Activated naive CD8-positive, alpha-beta T cell (primary cell): ENCODE measurements at regions not wholly inside any gene's neighbourhood (a gene's known extent, or its start where the extent isn't known, plus 50 kb on each side); places are given as distances from the start of the nearest gene placed in this dataset.

Experiments used
- H3K27ac Mint-ChIP-seq: one replicate; pipeline ENCODE4 v1.8.0; 2021; ENCODE audit warnings: mixed read lengths
- H3K27me3 Mint-ChIP-seq: one replicate; pipeline ENCODE4 v1.8.0; 2021; ENCODE audit warnings: mixed read lengths
- H3K36me3 Mint-ChIP-seq: one replicate; pipeline ENCODE4 v1.8.0; 2021; ENCODE audit warnings: mixed read lengths
- H3K4me1 Mint-ChIP-seq: one replicate; pipeline ENCODE4 v1.8.0; 2021; ENCODE audit warnings: low read depth, mixed read lengths
- H3K4me3 Mint-ChIP-seq: one replicate; pipeline ENCODE4 v1.8.0; 2021; ENCODE audit warnings: mild to moderate bottlenecking, mixed read lengths
- H3K9me3 Mint-ChIP-seq: one replicate; pipeline ENCODE4 v1.8.0; 2021; ENCODE audit warnings: low read depth, mixed read lengths

DNA sequence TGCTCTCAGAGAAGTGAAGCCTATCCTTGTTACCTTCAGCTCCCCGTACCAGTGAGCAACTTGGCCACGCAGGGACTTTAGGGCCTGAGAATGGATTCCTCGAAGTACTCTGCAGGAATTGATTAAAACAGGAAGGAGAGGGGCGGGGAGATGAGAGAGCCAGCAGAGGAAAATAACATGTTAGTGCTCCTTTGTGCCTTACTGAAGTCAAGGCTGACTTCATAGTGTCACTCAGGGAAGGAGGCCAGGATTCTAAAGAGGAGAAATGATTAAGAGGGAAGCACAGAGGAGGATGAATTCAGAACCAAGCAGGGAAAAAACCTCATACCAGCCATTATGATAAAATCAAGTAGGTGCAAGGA, 195.6 kb upstream of the RHOBTB1 start:
- no peak overlapping the region for H3K4me3 Mint-ChIP-seq
- H3K9me3 Mint-ChIP-seq: no peaks in the 10 kb centered on the region
- H3K27me3 Mint-ChIP-seq: peaks cover 5% of the 10 kb centered on the region
- H3K36me3 Mint-ChIP-seq: no peaks in the 10 kb centered on the region
- no peaks in the 10 kb centered on the region for H3K4me1 Mint-ChIP-seq
- H3K27ac Mint-ChIP-seq: no peak overlapping the region

DNA sequence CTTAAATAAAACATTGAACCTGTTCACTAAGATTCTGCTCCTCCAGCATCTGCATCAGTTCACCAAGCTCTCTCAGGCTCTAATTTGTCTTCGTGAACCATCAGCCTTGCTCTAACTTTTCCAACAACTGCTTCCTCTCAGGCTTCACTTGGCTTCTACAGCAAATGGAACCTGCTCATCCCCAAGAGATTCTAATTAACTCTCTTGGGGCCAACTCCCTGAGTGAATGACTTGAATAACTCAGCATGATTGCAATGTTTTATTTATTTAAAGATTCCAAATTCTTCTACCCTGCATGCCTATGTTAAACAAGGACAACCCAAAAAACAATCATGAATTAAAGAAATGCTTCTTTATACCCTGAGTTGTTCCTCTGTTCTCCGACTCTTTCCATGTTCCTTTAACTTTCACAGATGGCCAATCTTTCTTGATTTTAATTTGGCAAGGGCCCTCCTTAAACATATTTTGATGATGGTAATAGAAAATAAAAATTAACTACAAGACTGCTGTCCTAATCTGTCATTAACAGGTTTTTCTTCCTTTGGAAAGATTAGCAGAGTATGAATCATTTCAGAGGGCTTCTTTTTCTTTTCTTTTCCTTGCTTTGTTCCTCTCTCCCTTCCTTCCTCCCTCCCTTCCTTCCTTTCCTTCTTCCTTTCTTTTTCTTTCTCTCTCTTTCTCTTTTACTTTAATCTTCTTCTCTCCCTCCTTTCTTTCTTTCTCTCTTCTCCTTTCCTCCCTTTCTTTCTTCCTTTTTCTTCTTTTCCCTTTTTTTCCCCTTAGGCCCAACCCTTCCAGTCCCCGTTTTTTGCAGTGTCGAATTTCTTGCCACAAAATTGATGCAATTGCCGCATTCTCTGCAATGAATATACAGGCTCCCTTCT, 195.0 kb upstream of the RHOBTB1 start:
- H3K27me3 Mint-ChIP-seq: peaks cover 5% of the 10 kb centered on the region
- no peaks in the 10 kb centered on the region for H3K36me3 Mint-ChIP-seq
- H3K27ac Mint-ChIP-seq: no peak overlapping the region
- H3K9me3 Mint-ChIP-seq: no peaks in the 10 kb centered on the region
- H3K4me1 Mint-ChIP-seq: no peaks in the 10 kb centered on the region
- no peak overlapping the region for H3K4me3 Mint-ChIP-seq

DNA sequence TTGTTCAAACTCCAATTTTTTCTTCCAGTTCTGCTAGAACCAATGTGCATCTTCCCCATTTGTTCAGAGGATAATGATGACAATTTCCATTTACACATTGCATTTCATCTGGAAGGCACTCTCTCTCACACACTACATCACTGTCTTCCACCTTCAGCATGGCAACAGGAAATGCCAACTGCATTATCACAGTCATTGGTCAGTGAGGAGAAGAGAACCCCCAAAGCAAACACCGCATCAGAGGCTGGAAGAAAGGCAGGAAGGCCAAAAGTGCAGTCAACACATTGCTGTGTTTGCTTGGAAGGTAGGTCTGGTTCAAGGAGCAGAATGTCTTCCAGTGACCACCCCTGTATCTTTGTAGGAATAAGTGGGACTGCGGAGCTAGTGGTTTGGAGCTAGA, 192.2 kb upstream of the RHOBTB1 start:
- Mint-ChIP-seq H3K27ac (no peak overlapping the region), H3K4me1 (no peaks in the 10 kb centered on the region), H3K36me3 (no peaks in the 10 kb centered on the region), H3K9me3 (no peaks in the 10 kb centered on the region), H3K27me3 (peaks cover 4% of the 10 kb centered on the region), H3K4me3 (no peak overlapping the region)

DNA sequence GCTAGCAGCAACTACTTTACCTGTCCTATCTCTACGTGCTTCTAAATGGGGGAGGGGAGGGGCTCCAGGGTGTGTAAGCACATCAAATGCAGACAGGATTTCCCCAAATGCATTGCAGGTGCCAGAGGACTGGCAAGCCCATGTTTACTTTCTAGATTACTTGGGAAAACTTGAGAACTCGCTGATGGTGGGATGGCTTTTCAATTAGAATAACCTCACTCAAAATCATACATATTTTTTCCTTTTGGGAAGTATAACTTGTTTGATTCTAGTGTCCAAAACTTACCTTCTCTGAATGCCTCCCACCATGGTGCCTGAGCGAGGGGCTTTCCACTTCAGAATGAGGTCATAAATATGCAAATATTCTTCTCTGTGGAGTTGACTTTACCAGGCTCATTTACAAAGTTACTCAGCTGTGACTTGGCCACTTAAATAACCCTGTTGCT, 191.3 kb upstream of the RHOBTB1 start:
- H3K9me3 Mint-ChIP-seq: no peaks in the 10 kb centered on the region
- no peaks in the 10 kb centered on the region for H3K4me1 Mint-ChIP-seq
- H3K36me3 Mint-ChIP-seq: no peaks in the 10 kb centered on the region
- H3K27ac Mint-ChIP-seq: no peak overlapping the region
- no peaks in the 10 kb centered on the region for H3K27me3 Mint-ChIP-seq
- no peak overlapping the region for H3K4me3 Mint-ChIP-seq

DNA sequence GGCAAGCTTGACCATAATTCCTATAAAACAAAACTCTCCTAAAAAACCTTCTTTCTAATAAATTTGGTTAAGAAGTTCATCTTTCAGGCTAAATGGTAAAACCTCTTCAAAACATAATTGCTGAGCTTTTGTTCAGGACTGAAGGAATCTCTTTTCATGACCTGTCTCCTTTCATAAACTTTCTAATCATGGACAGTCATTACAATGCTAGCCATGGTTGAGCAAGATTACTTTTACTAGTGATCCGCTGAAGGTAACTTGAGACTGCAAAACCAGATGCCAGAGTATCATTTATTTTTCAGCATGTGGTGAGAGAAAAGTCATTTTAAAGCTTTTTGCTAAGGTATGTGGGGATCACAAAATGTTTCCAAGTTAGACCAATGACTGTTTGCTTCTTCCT, 186.4 kb upstream of the RHOBTB1 start:
- H3K36me3 Mint-ChIP-seq: no peaks in the 10 kb centered on the region
- no peaks in the 10 kb centered on the region for H3K27me3 Mint-ChIP-seq
- H3K4me3 Mint-ChIP-seq: no peak overlapping the region
- H3K27ac Mint-ChIP-seq: no peak overlapping the region
- H3K4me1 Mint-ChIP-seq: no peaks in the 10 kb centered on the region
- no peaks in the 10 kb centered on the region for H3K9me3 Mint-ChIP-seq

DNA sequence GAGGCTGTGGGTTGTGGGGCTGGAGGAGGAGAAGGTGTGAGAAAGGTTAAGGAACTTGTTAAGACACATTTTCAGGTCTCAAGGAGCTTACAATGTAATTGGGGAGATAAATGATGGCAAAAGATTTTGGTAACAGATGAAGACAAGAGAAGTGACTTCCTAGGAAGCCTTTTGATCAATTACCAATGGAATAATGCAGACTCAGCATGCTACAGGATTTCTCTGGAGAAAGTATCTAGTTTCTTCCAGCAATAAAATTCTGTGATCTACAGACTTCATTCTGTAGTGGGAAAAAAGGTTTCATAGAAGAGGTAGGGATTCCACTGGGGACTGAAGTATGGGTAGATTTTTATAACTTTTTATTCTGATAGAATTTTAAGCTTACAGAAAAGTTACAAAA, 184.2 kb upstream of the RHOBTB1 start:
- Mint-ChIP-seq H3K27me3 (no peaks in the 10 kb centered on the region), H3K4me3 (no peak overlapping the region), H3K9me3 (no peaks in the 10 kb centered on the region), H3K27ac (no peak overlapping the region), H3K4me1 (no peaks in the 10 kb centered on the region), H3K36me3 (no peaks in the 10 kb centered on the region)

- Mint-ChIP-seq H3K4me3 (no peak overlapping the region), H3K4me1 (no peaks in the 10 kb centered on the region), H3K27me3 (no peaks in the 10 kb centered on the region), H3K9me3 (no peaks in the 10 kb centered on the region), H3K36me3 (no peaks in the 10 kb centered on the region), H3K27ac (no peak overlapping the region)
Observed at GRCh38 chr10:61125560-61126170, 181.7 kb upstream of the RHOBTB1 start.

- H3K9me3 Mint-ChIP-seq: no peaks in the 10 kb centered on the region
- no peak overlapping the region for H3K4me3 Mint-ChIP-seq
- H3K27ac Mint-ChIP-seq: no peak overlapping the region
- H3K27me3 Mint-ChIP-seq: no peaks in the 10 kb centered on the region
- no peaks in the 10 kb centered on the region for H3K4me1 Mint-ChIP-seq
- no peaks in the 10 kb centered on the region for H3K36me3 Mint-ChIP-seq
Observed at GRCh38 chr10:61124756-61125530, 181.0 kb upstream of the RHOBTB1 start.

DNA sequence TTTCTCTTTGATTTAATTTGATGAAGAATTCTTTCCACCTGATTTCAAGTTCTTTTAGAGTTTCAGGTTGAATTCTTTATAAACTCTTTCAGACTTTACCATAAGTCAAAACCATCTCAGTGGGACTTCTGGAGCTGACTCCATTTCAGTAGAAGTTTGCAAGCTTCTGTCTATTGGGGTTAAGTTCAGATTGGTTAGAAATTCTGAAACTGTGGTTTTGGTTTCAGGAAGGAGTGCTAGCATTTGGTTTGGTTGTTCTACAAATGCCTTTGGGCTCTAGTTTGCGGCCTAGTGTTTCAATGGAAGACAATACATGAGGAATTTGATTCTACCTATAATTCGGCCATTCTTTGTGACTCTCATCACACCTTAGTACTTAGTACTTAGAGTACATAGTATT, 176.8 kb upstream of the RHOBTB1 start:
- Mint-ChIP-seq H3K4me3 (no peak overlapping the region), H3K27me3 (no peaks in the 10 kb centered on the region), H3K4me1 (no peaks in the 10 kb centered on the region), H3K36me3 (no peaks in the 10 kb centered on the region), H3K9me3 (no peaks in the 10 kb centered on the region), H3K27ac (no peak overlapping the region)

DNA sequence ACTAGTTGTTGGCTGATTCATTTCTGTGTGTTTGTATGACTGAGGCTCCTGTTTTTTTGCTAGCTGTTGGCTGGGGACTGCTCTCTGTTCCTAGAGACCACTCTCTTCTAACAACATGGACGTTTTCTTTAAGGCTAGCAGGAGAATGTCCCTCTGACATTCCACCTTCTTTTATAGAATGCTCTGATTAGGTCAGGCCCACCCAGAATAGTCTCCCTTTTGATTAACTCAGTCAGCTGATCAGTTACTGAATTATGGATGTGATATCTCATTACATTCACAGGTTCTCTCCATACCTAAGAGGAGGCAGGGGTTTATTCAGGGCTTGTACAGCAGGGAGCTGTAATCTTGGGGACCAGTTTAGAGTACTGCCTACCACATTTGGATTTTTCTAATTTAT, 175.6 kb upstream of the RHOBTB1 start:
- H3K9me3 Mint-ChIP-seq: no peaks in the 10 kb centered on the region
- H3K27me3 Mint-ChIP-seq: no peaks in the 10 kb centered on the region
- H3K4me3 Mint-ChIP-seq: no peak overlapping the region
- H3K27ac Mint-ChIP-seq: no peak overlapping the region
- H3K4me1 Mint-ChIP-seq: no peaks in the 10 kb centered on the region
- H3K36me3 Mint-ChIP-seq: no peaks in the 10 kb centered on the region

DNA sequence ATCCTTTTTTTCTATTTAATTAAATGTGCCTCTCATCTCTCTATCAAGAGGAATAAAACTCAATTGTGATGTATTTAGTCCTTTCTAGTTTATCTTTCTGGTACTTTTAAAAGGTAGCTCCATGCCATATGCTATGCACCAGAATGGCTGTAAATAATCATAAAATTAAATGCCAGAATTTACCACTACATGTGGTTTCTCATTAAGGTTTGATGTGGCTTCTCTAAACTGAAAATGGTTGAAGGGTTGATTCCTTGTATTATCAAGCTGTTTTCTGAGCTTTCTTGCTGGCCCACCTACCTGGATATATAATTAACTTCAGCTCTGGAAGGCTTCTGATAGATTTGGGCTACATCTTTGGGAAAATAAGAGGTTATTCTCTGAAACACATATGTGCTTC, 171.9 kb upstream of the RHOBTB1 start:
- H3K27me3 Mint-ChIP-seq: no peaks in the 10 kb centered on the region
- no peak overlapping the region for H3K4me3 Mint-ChIP-seq
- H3K36me3 Mint-ChIP-seq: no peaks in the 10 kb centered on the region
- H3K4me1 Mint-ChIP-seq: no peaks in the 10 kb centered on the region
- H3K27ac Mint-ChIP-seq: no peak overlapping the region
- no peaks in the 10 kb centered on the region for H3K9me3 Mint-ChIP-seq

DNA sequence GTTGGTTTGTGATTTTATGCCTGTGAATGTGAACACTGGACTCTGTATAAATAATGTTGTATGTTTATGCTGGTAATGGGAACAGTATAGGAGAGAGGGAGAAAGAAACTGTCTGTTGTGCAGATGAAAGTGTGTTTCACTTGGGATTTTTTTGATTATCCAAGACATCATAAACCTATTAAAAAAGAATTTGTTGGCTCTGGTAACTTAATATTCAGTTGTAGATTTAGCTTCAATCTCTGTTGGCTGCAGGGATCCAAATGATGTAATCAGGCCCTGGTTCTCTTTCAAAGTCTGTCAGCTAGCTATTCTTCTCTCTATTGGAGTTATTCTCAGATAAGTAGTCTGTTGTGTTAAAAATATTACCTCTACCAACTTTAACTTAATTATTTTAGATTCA, 168.8 kb upstream of the RHOBTB1 start:
- H3K4me3 Mint-ChIP-seq: no peak overlapping the region
- no peaks in the 10 kb centered on the region for H3K9me3 Mint-ChIP-seq
- no peaks in the 10 kb centered on the region for H3K27me3 Mint-ChIP-seq
- no peaks in the 10 kb centered on the region for H3K4me1 Mint-ChIP-seq
- H3K27ac Mint-ChIP-seq: no peak overlapping the region
- H3K36me3 Mint-ChIP-seq: no peaks in the 10 kb centered on the region

DNA sequence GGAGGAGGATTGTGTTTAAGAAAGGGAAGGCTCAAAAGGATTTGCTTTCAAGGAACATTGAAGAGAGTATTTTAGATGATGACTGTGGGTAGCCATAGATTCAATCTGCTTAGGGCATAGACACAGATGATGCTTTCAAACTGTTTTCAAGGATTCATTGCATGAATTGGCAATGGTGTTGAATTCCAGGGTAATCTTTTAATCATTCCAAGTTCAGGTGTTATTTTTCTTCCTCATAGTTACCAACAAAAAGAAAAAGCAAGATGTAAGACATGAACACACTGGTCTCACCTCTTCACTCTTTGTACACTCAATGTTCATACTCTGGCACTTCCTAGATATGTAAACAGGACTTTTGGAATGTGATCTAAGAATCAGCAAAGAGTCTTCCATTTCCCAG, 167.0 kb upstream of the RHOBTB1 start:
- Mint-ChIP-seq H3K27me3 (no peaks in the 10 kb centered on the region), H3K27ac (no peak overlapping the region), H3K9me3 (no peaks in the 10 kb centered on the region), H3K36me3 (no peaks in the 10 kb centered on the region), H3K4me3 (no peak overlapping the region), H3K4me1 (no peaks in the 10 kb centered on the region)

DNA sequence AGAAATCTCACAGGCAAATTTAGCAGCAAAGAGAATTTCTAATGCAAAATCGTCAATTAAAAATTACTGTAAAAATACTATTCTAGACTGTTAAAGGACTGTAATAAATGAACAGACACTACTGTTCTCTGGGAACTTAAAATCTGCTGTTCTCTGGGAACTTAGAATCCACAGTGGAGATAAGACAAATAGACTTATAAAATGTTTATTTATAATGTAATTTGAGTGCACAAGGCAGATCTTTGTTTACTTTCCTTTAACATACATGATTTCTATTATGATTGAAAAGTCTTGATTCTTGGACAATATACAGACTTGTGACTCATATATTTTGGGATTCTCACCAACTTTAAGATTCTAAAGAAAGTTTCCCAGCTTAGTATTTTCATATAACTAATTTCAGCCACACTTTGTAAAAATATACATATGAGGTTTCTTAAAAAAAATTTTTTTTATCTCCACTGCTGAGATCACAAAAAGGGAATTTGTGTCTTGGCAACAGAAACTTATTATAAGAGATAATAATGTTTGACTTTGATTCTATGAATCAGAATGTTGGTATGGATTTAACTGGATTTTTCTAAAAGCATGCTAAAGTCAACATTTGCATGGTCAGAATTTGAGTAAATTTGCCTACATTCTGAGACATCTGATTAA, 166.3 kb upstream of the RHOBTB1 start:
- Mint-ChIP-seq H3K9me3 (no peaks in the 10 kb centered on the region), H3K36me3 (no peaks in the 10 kb centered on the region), H3K4me1 (no peaks in the 10 kb centered on the region), H3K27ac (no peak overlapping the region), H3K4me3 (no peak overlapping the region), H3K27me3 (no peaks in the 10 kb centered on the region)

- no peaks in the 10 kb centered on the region for H3K27me3 Mint-ChIP-seq
- H3K9me3 Mint-ChIP-seq: no peaks in the 10 kb centered on the region
- no peaks in the 10 kb centered on the region for H3K4me1 Mint-ChIP-seq
- H3K36me3 Mint-ChIP-seq: no peaks in the 10 kb centered on the region
- H3K4me3 Mint-ChIP-seq: no peak overlapping the region
- H3K27ac Mint-ChIP-seq: no peak overlapping the region
Observed at GRCh38 chr10:61108915-61109314, 164.9 kb upstream of the RHOBTB1 start.
